Thoracic aorta (tissue), 2 donors: ENCODE measurements at regions not wholly inside any gene's neighbourhood (a gene's known extent, or its start where the extent isn't known, plus 50 kb on each side); places are given as distances from the start of the nearest gene placed in this dataset.

ENCODE experiments used
- ATAC-seq: fragments of 150-250 bp; one replicate; pipeline ENCODE4 v1.8.0; 2017; ENCODE audit warnings: low read depth; ENCODE audit not compliant: insufficient number of reproducible peaks, low FRiP score
- DNase-seq: peaks from one replicate; pipeline ENCODE4 v3.0.0-alpha.2; 2020; ENCODE audit warnings: low spot score
- H3K27ac ChIP-seq, 2 donors: fragments of 200-600 bp; sonication (generic); 1 replicate in 1 of 2; 2 replicates in 1 of 2; pipeline ENCODE4 v1.5.1; 2016; ENCODE audit warnings: mild to moderate bottlenecking in 2 of 2, moderate library complexity in 2 of 2
- H3K27me3 ChIP-seq: fragments of 200-600 bp; sonication (generic); replicated peaks from 2 replicates; pipeline ENCODE4 v1.6.0; 2016; ENCODE audit warnings: mild to moderate bottlenecking; ENCODE audit not compliant: insufficient read depth
- H3K36me3 ChIP-seq: fragments of 200-600 bp; sonication (generic); one replicate; pipeline ENCODE4 v1.5.1; 2016
- H3K4me1 ChIP-seq, 2 donors: fragments of 200-600 bp; sonication (generic); 1 replicate in 1 of 2; 2 replicates in 1 of 2; pipeline versions ENCODE4 v1.5.1 to v1.6.0; 2016; ENCODE audit warnings: low read depth in 2 of 2, mild to moderate bottlenecking in 1 of 2; ENCODE audit not compliant: control insufficient read depth in 1 of 2
- H3K4me3 ChIP-seq: fragments of 200-600 bp; sonication (generic); 2 replicates; pipeline ENCODE4 v1.5.1; 2016; ENCODE audit warnings: mild to moderate bottlenecking
- H3K9me3 ChIP-seq: fragments of 200-600 bp; sonication (generic); 2 replicates; pipeline ENCODE4 v1.5.1; 2016
- CTCF ChIP-seq: fragments of 200-600 bp; sonication (generic); IDR thresholded peaks from one replicate; pipeline ENCODE4 v1.5.1; 2019; ENCODE audit warnings: antibody characterized with exemption

DNA sequence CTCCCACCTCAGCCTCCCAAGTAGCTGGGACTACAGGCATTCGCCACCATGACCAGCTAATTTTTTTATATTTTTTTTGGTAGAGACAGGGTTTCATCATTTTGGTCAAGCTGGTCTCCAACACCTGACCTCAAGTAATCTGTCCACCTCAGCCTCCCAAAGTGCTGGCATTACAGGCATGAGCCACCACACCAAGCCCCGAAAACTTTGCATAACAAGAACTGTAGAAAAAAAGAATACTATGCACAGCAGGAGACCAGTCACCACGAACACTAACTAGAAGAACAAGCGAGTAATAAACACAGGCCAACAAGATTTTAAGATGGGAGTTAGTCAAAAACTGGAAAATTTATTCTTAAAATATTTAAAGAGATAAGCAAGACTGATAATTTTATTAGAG, 447.0 kb downstream of the ETV1 start:
- H3K4me3 ChIP-seq = no peak overlapping the region
- H3K9me3 ChIP-seq = no peaks in the 10 kb centered on the region
- TF ChIP-seq CTCF = no peak
- no peaks in the 10 kb centered on the region for H3K36me3 ChIP-seq
- no peak overlapping the region for H3K27ac ChIP-seq
- H3K4me1 ChIP-seq = no peaks in the 10 kb centered on the region
- DNase-seq = no peak
- no peaks in the 10 kb centered on the region for H3K27me3 ChIP-seq
- no peak for ATAC-seq

GRCh38 chr7:13551503-13551902, 438.0 kb downstream of the ETV1 start:
- Histone ChIP-seq H3K4me3 (no peak overlapping the region), H3K27me3 (no peaks in the 10 kb centered on the region), H3K36me3 (no peaks in the 10 kb centered on the region), H3K9me3 (no peaks in the 10 kb centered on the region), H3K27ac (no peak overlapping the region), H3K4me1 (no peaks in the 10 kb centered on the region)
- no peak for ATAC-seq
- no peak for TF ChIP-seq CTCF
- DNase-seq = no peak

DNA sequence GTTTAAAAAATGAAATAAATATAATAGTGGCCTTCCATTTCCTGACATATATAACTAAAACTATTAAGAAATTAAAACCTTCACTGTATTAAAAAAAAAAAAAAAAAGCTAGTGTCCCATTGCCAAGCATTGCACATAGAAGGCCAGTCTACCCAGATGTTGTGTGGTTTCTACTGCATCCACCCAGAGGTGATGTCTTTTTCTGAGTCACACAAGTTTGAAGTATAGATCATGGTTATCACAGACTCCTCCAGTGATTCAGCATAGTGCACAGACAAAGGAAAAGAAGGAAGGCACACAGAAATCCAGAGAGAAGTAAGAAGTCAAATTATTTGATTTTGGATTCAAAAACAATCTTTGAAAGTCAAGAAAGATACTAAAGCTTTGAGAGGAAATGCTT, 429.0 kb downstream of the ETV1 start:
- no peaks in the 10 kb centered on the region for H3K4me1 ChIP-seq
- DNase-seq (no peak), ATAC-seq (no peak)
- no peak for TF ChIP-seq CTCF
- no peak overlapping the region for H3K27ac ChIP-seq
- no peaks in the 10 kb centered on the region for H3K27me3 ChIP-seq
- no peak overlapping the region for H3K4me3 ChIP-seq
- H3K36me3 ChIP-seq = no peaks in the 10 kb centered on the region
- H3K9me3 ChIP-seq = no peaks in the 10 kb centered on the region

- H3K4me1 ChIP-seq = no peaks in the 10 kb centered on the region
- ATAC-seq (no peak), DNase-seq (no peak)
- H3K36me3 ChIP-seq = no peaks in the 10 kb centered on the region
- H3K4me3 ChIP-seq = no peak overlapping the region
- H3K27ac ChIP-seq = no peak overlapping the region
- no peaks in the 10 kb centered on the region for H3K27me3 ChIP-seq
- H3K9me3 ChIP-seq = no peaks in the 10 kb centered on the region
- no peak for TF ChIP-seq CTCF
These were observed 426.2 kb downstream of the ETV1 start for GRCh38 chr7:13563257-13563656.

GRCh38 chr7:13563680-13564079, 425.8 kb downstream of the ETV1 start:
- no peaks in the 10 kb centered on the region for H3K4me1 ChIP-seq
- H3K4me3 ChIP-seq = no peak overlapping the region
- no peak overlapping the region for H3K27ac ChIP-seq
- H3K9me3 ChIP-seq = no peaks in the 10 kb centered on the region
- ATAC-seq (no peak), DNase-seq (no peak)
- H3K27me3 ChIP-seq = no peaks in the 10 kb centered on the region
- no peaks in the 10 kb centered on the region for H3K36me3 ChIP-seq
- no peak for TF ChIP-seq CTCF
